ENCODE measurements at regions not wholly inside any gene's neighbourhood (a gene's known extent, or its start where the extent isn't known, plus 50 kb on each side); places are given as distances from the start of the nearest gene placed in this dataset.

GRCh38 chr15:70253461-70254156 lies 155.9 kb upstream of the TLE3 start:
- TF ChIP-seq CTCF (IDR thresholded peaks at IDR 0.05; ENCODE audit: control insufficient read depth, insufficient read depth, low read depth, low read length, missing control alignments), result no peak
- DNase-seq (ENCODE audit: low read depth), result no peak
- H3K4me3 ChIP-seq (ENCODE audit: control insufficient read depth, low read depth, low read length), result no peak overlapping the region

GRCh38 chr15:70252951-70253320 lies 155.2 kb upstream of the TLE3 start:
- H3K4me3 ChIP-seq (ENCODE audit: control insufficient read depth, low read depth, low read length), result no peak overlapping the region
- DNase-seq (ENCODE audit: low read depth), result no peak
- TF ChIP-seq CTCF (IDR thresholded peaks at IDR 0.05; ENCODE audit: control insufficient read depth, insufficient read depth, low read depth, low read length, missing control alignments), result no peak

GRCh38 chr15:70252056-70252950 lies 154.6 kb upstream of the TLE3 start:
- H3K4me3 ChIP-seq (ENCODE audit: control insufficient read depth, low read depth, low read length), result no peak overlapping the region
- TF ChIP-seq CTCF (IDR thresholded peaks at IDR 0.05; ENCODE audit: control insufficient read depth, insufficient read depth, low read depth, low read length, missing control alignments), result no peak
- no peak for DNase-seq (ENCODE audit: low read depth)

- no peak for DNase-seq (ENCODE audit: low read depth)
- no peak for TF ChIP-seq CTCF (IDR thresholded peaks at IDR 0.05; ENCODE audit: control insufficient read depth, insufficient read depth, low read depth, low read length, missing control alignments)
- H3K4me3 ChIP-seq (ENCODE audit: control insufficient read depth, low read depth, low read length), result no peak overlapping the region
These were observed 153.7 kb upstream of the TLE3 start for GRCh38 chr15:70251246-70251990.

GRCh38 chr15:70250208-70251201 lies 152.8 kb upstream of the TLE3 start:
- TF ChIP-seq CTCF (IDR thresholded peaks at IDR 0.05; ENCODE audit: control insufficient read depth, insufficient read depth, low read depth, low read length, missing control alignments), result no peak
- no peak overlapping the region for H3K4me3 ChIP-seq (ENCODE audit: control insufficient read depth, low read depth, low read length)
- no peak for DNase-seq (ENCODE audit: low read depth)

All from AG09309 (cell line).